GM12872 (cell line): ENCODE measurements at regions not wholly inside any gene's neighbourhood (a gene's known extent, or its start where the extent isn't known, plus 50 kb on each side); places are given as distances from the start of the nearest gene placed in this dataset.

Source experiments
- TF ChIP-seq, protein P1 (sequence below): IDR thresholded peaks from 3 replicates; pipeline ENCODE4 v1.5.1; 2011; ENCODE audit warnings: low read depth, mild to moderate bottlenecking, low read length, moderate library complexity; ENCODE audit not compliant: insufficient read depth

DNA sequence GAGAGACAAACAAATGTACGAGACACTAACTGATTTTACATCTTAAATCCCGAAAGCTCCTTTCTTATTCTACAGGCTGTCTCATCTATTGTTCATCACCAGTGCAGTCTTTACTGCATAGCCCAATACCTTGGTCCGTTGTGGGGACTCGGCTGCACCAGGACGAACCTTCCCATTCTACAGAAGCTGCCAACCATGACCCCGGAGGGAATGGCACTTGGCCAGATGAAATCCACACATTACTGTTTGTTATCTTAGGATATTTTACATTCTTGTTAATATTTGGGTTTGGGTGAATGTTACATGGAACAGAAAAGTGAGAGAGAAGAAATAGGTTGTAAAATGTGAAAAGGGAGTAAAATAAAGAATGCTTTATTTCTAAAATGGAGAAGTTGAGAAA lies 195.1 kb downstream of the RFC3 start:
- TF ChIP-seq, protein P1, sequence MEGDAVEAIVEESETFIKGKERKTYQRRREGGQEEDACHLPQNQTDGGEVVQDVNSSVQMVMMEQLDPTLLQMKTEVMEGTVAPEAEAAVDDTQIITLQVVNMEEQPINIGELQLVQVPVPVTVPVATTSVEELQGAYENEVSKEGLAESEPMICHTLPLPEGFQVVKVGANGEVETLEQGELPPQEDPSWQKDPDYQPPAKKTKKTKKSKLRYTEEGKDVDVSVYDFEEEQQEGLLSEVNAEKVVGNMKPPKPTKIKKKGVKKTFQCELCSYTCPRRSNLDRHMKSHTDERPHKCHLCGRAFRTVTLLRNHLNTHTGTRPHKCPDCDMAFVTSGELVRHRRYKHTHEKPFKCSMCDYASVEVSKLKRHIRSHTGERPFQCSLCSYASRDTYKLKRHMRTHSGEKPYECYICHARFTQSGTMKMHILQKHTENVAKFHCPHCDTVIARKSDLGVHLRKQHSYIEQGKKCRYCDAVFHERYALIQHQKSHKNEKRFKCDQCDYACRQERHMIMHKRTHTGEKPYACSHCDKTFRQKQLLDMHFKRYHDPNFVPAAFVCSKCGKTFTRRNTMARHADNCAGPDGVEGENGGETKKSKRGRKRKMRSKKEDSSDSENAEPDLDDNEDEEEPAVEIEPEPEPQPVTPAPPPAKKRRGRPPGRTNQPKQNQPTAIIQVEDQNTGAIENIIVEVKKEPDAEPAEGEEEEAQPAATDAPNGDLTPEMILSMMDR, result no peak

DNA sequence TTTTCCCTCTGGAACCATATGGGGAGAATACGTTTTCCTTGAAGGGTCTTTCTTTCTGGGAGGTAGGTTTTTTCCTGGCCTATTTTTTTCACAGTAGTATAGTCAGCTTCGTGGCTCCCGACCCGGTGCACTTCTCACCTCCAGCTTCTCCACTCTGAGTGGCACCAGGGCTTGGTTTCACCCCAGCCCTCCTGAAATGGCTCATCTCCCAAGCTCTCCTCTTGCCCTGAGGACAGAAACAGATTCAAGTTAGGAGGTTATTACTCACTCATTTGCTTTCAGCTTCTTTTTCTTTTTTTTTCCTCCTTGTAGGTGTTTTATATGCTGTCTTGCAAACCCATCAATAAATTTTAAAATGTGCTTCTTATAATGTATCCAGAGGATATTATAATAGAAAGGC lies 199.3 kb downstream of the RFC3 start:
- TF ChIP-seq, protein P1, result no peak

DNA sequence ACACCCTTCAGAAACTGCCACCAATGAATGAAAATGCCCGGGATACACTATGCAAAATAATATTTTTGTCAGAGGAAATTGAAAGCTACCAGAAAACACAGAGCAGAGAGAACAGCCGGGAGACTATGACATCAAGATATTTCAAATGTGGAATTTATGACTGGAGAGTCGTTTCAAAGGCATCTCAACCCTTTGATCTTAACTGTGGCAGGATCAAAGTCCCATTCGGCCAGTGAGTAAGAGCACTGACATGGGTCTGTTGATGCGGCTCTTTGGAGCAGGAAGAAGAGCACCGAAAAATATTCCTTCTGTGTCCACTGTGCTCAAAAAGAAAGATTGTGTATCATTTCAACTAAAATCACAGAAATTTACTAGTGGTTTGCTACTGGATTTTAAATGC lies 201.9 kb downstream of the RFC3 start:
- TF ChIP-seq, protein P1, result no peak

DNA sequence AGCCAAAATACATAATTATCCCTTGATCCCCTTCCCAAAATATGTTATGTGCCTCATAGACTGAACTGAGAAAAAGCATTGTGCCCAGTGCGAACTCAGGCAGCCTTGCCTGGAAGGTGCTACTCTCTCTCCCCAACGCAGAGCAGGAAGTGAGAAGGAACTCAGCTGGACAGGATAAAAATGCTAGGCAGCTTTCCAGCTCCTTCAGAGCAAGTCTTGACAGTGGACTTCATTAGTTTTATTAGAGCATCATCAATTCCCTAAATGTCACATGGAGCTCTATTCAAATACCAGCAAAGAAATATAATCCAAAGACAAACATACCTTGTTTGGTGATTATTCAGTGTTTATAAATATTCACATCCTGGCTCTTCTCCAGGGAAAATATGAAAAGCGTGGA lies 202.4 kb downstream of the RFC3 start:
- TF ChIP-seq, protein P1, result no peak

DNA sequence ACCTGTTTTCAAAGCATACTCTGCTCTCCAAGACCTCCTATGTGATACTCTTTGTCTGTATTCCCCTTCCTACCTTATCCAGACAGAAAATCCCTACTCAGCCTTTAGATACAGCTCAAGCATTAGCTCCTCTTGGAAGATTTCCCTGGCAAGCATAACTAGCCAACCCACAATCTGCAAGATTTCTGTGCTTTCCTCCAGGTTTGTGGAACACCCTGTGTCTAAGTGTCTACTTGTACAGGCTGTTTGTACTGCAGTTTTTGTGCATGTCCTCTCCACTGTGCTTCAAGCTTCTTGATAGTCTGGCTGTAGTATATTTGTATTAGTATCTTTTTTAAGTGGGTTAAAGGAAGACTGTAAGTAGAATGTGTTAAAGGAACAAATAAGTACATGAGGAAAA lies 203.7 kb downstream of the RFC3 start:
- TF ChIP-seq, protein P1, result no peak

DNA sequence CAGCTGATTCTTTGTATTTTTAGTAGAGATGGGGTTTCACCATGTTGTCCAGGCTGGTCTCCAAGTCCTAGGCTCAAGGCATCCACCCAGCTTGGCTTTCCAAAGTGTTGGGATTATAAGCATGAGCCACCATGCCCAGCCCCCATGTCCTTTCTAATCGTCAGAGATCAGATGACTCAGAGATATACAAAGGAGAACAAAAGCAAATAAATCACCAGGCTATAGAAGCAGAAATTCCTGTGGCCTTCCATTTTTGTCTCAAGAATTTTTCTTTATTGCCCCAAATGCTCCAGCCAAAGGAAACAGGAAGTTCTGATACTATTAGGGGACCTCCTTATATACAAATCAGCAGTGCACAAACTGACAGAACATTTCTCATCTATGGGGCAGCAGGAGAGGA lies 207.8 kb downstream of the RFC3 start:
- TF ChIP-seq, protein P1, result no peak

DNA sequence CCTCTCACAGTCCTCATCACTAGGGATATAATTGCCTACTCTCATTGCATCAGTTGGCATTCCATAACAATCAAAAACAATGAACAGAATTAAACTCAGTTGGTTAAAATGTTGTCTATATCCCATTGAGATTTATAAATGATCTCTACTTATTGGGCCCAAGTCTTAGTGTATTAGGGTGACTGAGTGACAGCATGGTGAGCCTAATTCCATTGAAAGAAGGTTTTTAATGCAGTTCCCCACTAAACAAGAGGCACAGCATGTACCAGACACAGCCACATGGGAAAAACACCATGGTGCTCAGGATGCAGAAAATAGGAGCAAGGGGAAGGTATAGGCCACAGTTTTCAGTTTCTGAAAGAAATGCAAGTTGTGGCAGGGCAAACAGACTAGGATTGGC lies 208.4 kb downstream of the RFC3 start:
- TF ChIP-seq, protein P1, result no peak
